PC-3 (cell line): ENCODE measurements at regions not wholly inside any gene's neighbourhood (a gene's known extent, or its start where the extent isn't known, plus 50 kb on each side); places are given as distances from the start of the nearest gene placed in this dataset.

Experiments used
- EZH2phosphoT487 ChIP-seq: fragments of 300-600 bp; sonication (generic); IDR thresholded peaks from 2 replicates; pipeline ENCODE4 v1.6.1; 2018; ENCODE audit warnings: mild to moderate bottlenecking, antibody characterized with exemption, low read length, borderline replicate concordance
- TF ChIP-seq, protein P1 (sequence below): fragments of 300-600 bp; sonication (generic); conservative IDR thresholded peaks from 2 replicates; pipeline ENCODE4 v1.5.1; 2017; ENCODE audit warnings: antibody characterized with exemption, low read depth, mild to moderate bottlenecking, low read length

GRCh38 chr16:88195269-88195705, 187.5 kb upstream of the ZNF469 start:
- TF ChIP-seq, protein P1, sequence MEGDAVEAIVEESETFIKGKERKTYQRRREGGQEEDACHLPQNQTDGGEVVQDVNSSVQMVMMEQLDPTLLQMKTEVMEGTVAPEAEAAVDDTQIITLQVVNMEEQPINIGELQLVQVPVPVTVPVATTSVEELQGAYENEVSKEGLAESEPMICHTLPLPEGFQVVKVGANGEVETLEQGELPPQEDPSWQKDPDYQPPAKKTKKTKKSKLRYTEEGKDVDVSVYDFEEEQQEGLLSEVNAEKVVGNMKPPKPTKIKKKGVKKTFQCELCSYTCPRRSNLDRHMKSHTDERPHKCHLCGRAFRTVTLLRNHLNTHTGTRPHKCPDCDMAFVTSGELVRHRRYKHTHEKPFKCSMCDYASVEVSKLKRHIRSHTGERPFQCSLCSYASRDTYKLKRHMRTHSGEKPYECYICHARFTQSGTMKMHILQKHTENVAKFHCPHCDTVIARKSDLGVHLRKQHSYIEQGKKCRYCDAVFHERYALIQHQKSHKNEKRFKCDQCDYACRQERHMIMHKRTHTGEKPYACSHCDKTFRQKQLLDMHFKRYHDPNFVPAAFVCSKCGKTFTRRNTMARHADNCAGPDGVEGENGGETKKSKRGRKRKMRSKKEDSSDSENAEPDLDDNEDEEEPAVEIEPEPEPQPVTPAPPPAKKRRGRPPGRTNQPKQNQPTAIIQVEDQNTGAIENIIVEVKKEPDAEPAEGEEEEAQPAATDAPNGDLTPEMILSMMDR: no peak
- no peak for TF ChIP-seq EZH2phosphoT487
